Adrenal gland (tissue), 9 donors: ENCODE measurements at regions not wholly inside any gene's neighbourhood (a gene's known extent, or its start where the extent isn't known, plus 50 kb on each side); places are given as distances from the start of the nearest gene placed in this dataset.
A peak's percentile ranks its signal among the peaks of the same experiment; 100 is the strongest.

Experiments
- DNase-seq, 7 donors: peaks; one replicate each; pipeline ENCODE4 v3.0.0-alpha.2; 2019 to 2020
- H3K27ac ChIP-seq, 5 donors: fragments of 200-600 bp; sonication (generic) in 4 of 5; 1 replicate in 3 of 5; 2 replicates in 2 of 5; pipeline versions ENCODE4 v1.5.1 to v1.8.0; 2016 to 2020; ENCODE audit warnings: mild to moderate bottlenecking in 1 of 5
- H3K27me3 ChIP-seq: fragments of 200-600 bp; 2 replicates; pipeline ENCODE4 v1.8.0; 2021
- H3K36me3 ChIP-seq, 2 donors: fragments of 200-600 bp; replicated peaks in 1 of 2; 1 replicate in 1 of 2; 2 replicates in 1 of 2; pipeline versions ENCODE4 v1.5.1 to v1.8.0; 2018 to 2022
- H3K4me1 ChIP-seq, 2 donors: fragments of 200-600 bp; replicated peaks in 1 of 2; 1 replicate in 1 of 2; 2 replicates in 1 of 2; pipeline versions ENCODE4 v1.5.1 to v1.8.0; 2018 to 2021
- H3K4me3 ChIP-seq, 4 donors: fragments of 200-600 bp; sonication (generic) in 3 of 4; one replicate each; pipeline ENCODE4 v1.5.1; 2016 to 2018
- H3K9me3 ChIP-seq, 3 donors: fragments of 200-600 bp; sonication (generic) in 1 of 3; replicated peaks in 1 of 3; 1 replicate in 2 of 3; 2 replicates in 1 of 3; pipeline versions ENCODE4 v1.5.1 to v1.8.0; 2016 to 2021
- POLR2A ChIP-seq, 2 donors: fragments of 450-650 bp; IDR thresholded peaks; one replicate each; pipeline ENCODE4 v1.6.1; 2017; ENCODE audit warnings: antibody characterized with exemption in 2 of 2, mild to moderate bottlenecking in 2 of 2, moderate library complexity in 1 of 2
- WGBS, 4 donors: extraction: QIAGEN DNeasy Blood & Tissue Kit in 2 of 4; methylation state at CpG; one replicate each; pipeline versions ENCODE4 v1.1.5 to v1.1.7; 2013 to 2017; 5-methylcytosine and 5-hydroxymethylcytosine counted together
- intact Hi-C, 2 donors: fragments of 100-400 bp; cut with DNase I; formaldehyde crosslinking; loops; one replicate each; pipeline versions ENCODE4 v1.14.1 to v1.15.0; 2022 to 2023
- TF ChIP-seq, protein P1 (sequence below), 6 experiments: fragments of 450-650 bp in 4 of 6; fragments of 200-600 bp in 2 of 6; sonication (generic) in 1 of 6; IDR thresholded peaks; 1 replicate in 5 of 6; 2 replicates in 1 of 6; pipeline versions ENCODE4 v1.5.1 to v1.8.0; 2016 to 2021; ENCODE audit warnings: antibody characterized with exemption in 6 of 6, mild to moderate bottlenecking in 2 of 6, moderate library complexity in 1 of 6
- donor health status: healthy with polysubstance abuse.
- donor health status: Bipolar disorder and iron deficiency.
- donor health status: DM: yes; HTN: yes; CAD: no.
- donor health status: DM: no; HTN: no; CAD: no.
- donor health status: DM: no; HTN: no; CAD: no.

DNA sequence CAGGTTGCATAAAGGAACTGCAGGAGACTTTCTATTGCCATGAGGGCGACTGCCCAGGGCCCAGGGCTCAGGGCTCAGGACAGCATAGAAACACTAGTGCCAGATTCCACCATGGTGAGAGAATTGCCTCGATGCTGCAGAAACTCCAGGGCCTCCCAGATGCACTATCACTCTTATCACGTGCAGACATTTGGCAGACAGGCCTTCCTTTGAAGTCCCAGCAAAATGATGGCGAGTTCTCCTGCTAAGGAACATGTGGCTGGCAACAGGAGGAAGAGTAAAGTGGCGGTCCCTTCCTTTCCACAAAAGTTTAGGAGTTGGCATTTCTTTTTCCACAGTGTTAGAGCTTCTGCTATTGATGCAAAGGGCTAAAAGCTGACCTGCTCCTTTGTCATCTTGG, 214.0 kb upstream of the LNX1 start:
- intact Hi-C loops = loop anchor here in 1 of 2 donors (10.0 kb wide), 1 partner anchor 790 kb away; no protein-coding TSS in a partner anchor
- no peaks in the 10 kb centered on the region for H3K27me3 ChIP-seq
- no peak overlapping the region for H3K27ac ChIP-seq
- no peak overlapping the region for H3K4me3 ChIP-seq
- no peaks in the 10 kb centered on the region for H3K9me3 ChIP-seq
- no peaks in the 10 kb centered on the region for H3K4me1 ChIP-seq
- 50 to 64% (median 59%) methylated on average over 5 of the region's 5 CpGs for WGBS, 4 donors
- no peak for TF ChIP-seq POLR2A (IDR thresholded peaks at IDR 0.05)
- TF ChIP-seq, protein P1, sequence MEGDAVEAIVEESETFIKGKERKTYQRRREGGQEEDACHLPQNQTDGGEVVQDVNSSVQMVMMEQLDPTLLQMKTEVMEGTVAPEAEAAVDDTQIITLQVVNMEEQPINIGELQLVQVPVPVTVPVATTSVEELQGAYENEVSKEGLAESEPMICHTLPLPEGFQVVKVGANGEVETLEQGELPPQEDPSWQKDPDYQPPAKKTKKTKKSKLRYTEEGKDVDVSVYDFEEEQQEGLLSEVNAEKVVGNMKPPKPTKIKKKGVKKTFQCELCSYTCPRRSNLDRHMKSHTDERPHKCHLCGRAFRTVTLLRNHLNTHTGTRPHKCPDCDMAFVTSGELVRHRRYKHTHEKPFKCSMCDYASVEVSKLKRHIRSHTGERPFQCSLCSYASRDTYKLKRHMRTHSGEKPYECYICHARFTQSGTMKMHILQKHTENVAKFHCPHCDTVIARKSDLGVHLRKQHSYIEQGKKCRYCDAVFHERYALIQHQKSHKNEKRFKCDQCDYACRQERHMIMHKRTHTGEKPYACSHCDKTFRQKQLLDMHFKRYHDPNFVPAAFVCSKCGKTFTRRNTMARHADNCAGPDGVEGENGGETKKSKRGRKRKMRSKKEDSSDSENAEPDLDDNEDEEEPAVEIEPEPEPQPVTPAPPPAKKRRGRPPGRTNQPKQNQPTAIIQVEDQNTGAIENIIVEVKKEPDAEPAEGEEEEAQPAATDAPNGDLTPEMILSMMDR (IDR thresholded peaks at IDR 0.05) = no peak
- H3K36me3 ChIP-seq = no peaks in the 10 kb centered on the region
- no peak for DNase-seq

DNA sequence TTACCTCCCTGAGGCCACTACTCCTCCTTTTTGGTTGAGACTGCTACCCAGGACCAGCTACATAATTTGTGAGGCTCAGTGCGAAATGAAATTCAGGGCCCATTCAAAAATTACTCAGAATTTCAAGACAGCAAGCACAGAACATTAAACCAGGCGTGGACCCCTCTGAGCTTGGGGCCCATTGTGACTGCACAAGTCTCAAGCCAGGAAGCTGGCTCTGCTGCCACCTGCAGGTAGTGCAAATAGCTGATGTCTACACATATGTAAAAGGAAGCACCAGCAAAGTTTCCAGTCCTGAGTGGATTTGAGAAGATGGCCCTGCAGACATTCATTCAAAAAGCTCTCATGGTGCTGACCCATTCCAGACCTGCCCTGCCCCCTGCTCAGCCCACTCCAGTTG, 213.4 kb upstream of the LNX1 start:
- Histone ChIP-seq H3K4me3 (no peak overlapping the region), H3K36me3 (no peaks in the 10 kb centered on the region), H3K27ac (no peak overlapping the region), H3K4me1 (no peaks in the 10 kb centered on the region), H3K27me3 (no peaks in the 10 kb centered on the region), H3K9me3 (no peaks in the 10 kb centered on the region)
- TF ChIP-seq, protein P1 (IDR thresholded peaks at IDR 0.05) = peak; percentile 15 to 49 (median 36)
- TF ChIP-seq POLR2A (IDR thresholded peaks at IDR 0.05) = no peak
- intact Hi-C loops = loop anchor here in 1 of 2 donors (10.0 kb wide), 1 partner anchor 790 kb away; no protein-coding TSS in a partner anchor
- WGBS, 4 donors = 44 to 91% (median 71%) methylated on average over 1 to 2 of the region's 2 CpGs
- peak in 6 of 7 donors; percentile 39 to 68 (median 54) for DNase-seq

DNA sequence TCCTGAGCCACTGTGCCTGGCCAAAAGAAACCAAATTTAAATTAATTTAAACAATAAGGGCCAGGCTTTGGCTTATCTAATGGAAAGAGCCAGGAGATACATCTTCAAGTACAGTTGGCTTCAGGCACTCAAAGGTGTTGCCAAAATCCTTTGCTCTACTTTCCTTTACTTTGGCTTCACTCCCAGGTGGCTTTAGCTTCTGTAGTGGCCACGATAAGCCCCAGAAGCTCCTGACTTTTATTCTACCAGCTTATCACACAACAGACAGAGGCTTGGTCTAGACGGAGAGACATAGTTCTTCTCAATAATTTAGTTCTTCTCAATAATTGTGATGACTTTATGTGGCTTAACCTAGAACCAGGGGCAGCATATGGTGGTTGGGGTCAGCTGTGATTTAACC, 211.2 kb upstream of the LNX1 start:
- 51 to 72% (median 69%) methylated on average over 2 of the region's 2 CpGs for WGBS, 4 donors
- H3K36me3 ChIP-seq = no peaks in the 10 kb centered on the region
- no peaks in the 10 kb centered on the region for H3K4me1 ChIP-seq
- H3K9me3 ChIP-seq = no peaks in the 10 kb centered on the region
- H3K27ac ChIP-seq = no peak overlapping the region
- no peak overlapping the region for H3K4me3 ChIP-seq
- no peaks in the 10 kb centered on the region for H3K27me3 ChIP-seq
- TF ChIP-seq POLR2A (IDR thresholded peaks at IDR 0.05) = no peak
- TF ChIP-seq, protein P1 (IDR thresholded peaks at IDR 0.05) = no peak
- intact Hi-C loops = loop anchor here in 1 of 2 donors (10.0 kb wide), 1 partner anchor 788 kb away; no protein-coding TSS in a partner anchor
- DNase-seq = no peak

DNA sequence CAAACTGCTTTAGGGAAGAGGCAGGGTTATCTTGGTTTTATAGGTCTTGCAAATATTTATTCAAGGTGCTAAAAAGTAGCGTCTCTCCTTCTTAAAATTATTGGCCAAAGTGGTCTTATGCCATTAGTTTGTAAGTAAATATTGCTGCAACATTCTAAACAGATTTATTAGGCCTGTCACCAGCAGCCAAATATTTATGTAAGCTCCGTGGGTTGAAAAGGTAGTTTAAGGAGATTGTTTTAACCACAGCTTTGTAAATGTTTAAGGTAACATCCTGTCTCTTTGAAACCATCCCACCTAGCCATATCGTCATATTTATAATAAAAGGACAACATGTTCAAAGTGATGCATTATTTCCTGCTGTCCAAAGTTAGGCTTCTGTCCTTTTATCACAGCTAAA, 210.1 kb upstream of the LNX1 start:
- WGBS, 4 donors = 63 to 70% (median 66%) methylated on average over 3 of the region's 3 CpGs
- intact Hi-C loops = loop anchor here in 1 of 2 donors (10.0 kb wide), 1 partner anchor 787 kb away; no protein-coding TSS in a partner anchor
- H3K27ac ChIP-seq = no peak overlapping the region
- H3K9me3 ChIP-seq = no peaks in the 10 kb centered on the region
- H3K27me3 ChIP-seq = no peaks in the 10 kb centered on the region
- H3K4me1 ChIP-seq = no peaks in the 10 kb centered on the region
- no peak overlapping the region for H3K4me3 ChIP-seq
- TF ChIP-seq, protein P1 (IDR thresholded peaks at IDR 0.05) = no peak
- no peak for TF ChIP-seq POLR2A (IDR thresholded peaks at IDR 0.05)
- no peak for DNase-seq
- H3K36me3 ChIP-seq = no peaks in the 10 kb centered on the region
